NB4 (cell line): ENCODE measurements at regions not wholly inside any gene's neighbourhood (a gene's known extent, or its start where the extent isn't known, plus 50 kb on each side); places are given as distances from the start of the nearest gene placed in this dataset.
"Not testable (repeated sequence)": the region's sequence is repeated elsewhere in the genome, so short reads cannot be mapped to it uniquely, and the experiment has no call there.

Experiments
- CTCF ChIP-seq: IDR thresholded peaks from one replicate; pipeline ENCODE4 v1.5.1; 2012; ENCODE audit warnings: low read depth, low read length
- MAX ChIP-seq: IDR thresholded peaks from 2 replicates; pipeline ENCODE4 v1.6.1; 2011; ENCODE audit warnings: low read depth, low read length
- MYC ChIP-seq: IDR thresholded peaks from 2 replicates; pipeline ENCODE4 v1.6.1; 2011; ENCODE audit warnings: low read depth, low read length
- POLR2A ChIP-seq: IDR thresholded peaks from 2 replicates; pipeline ENCODE4 v1.6.1; 2011; ENCODE audit warnings: mild to moderate bottlenecking; ENCODE audit not compliant: insufficient read length; ENCODE audit errors: extremely low read depth

GRCh38 chr1:867550-867949 lies 56.2 kb upstream of the SAMD11 start:
- not testable (repeated sequence) for TF ChIP-seq POLR2A, CTCF, MAX, MYC
